ENCODE measurements at regions not wholly inside any gene's neighbourhood (a gene's known extent, or its start where the extent isn't known, plus 50 kb on each side); places are given as distances from the start of the nearest gene placed in this dataset.

GRCh38 chr14:40346275-40346674 lies 914.0 kb upstream of the FBXO33 start:
- TF ChIP-seq, protein P1, sequence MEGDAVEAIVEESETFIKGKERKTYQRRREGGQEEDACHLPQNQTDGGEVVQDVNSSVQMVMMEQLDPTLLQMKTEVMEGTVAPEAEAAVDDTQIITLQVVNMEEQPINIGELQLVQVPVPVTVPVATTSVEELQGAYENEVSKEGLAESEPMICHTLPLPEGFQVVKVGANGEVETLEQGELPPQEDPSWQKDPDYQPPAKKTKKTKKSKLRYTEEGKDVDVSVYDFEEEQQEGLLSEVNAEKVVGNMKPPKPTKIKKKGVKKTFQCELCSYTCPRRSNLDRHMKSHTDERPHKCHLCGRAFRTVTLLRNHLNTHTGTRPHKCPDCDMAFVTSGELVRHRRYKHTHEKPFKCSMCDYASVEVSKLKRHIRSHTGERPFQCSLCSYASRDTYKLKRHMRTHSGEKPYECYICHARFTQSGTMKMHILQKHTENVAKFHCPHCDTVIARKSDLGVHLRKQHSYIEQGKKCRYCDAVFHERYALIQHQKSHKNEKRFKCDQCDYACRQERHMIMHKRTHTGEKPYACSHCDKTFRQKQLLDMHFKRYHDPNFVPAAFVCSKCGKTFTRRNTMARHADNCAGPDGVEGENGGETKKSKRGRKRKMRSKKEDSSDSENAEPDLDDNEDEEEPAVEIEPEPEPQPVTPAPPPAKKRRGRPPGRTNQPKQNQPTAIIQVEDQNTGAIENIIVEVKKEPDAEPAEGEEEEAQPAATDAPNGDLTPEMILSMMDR (IDR thresholded peaks at IDR 0.05 in 2 of 3, conservative IDR thresholded peaks at IDR 0.05 in 1 of 3; ENCODE audit: borderline replicate concordance in 1 of 3, insufficient read depth in 1 of 3, low read depth in 2 of 3, low read length in 2 of 3) = no peak
- TF ChIP-seq ZFX (IDR thresholded peaks at IDR 0.05) (no peak), JUND (IDR thresholded peaks at IDR 0.05) (no peak), POLR2A (IDR thresholded peaks at IDR 0.05; ENCODE audit: borderline replicate concordance, extremely low read depth, insufficient read depth, insufficient read length) (no peak), REST (IDR thresholded peaks at IDR 0.05; ENCODE audit: low read depth) (no peak), YY1 (IDR thresholded peaks at IDR 0.05; ENCODE audit: extremely low read depth, insufficient replicate concordance, low read depth, low read length) (no peak), EGR1 (IDR thresholded peaks at IDR 0.05; ENCODE audit: low read depth) (no peak), CEBPB (IDR thresholded peaks at IDR 0.05; ENCODE audit: low read depth) (no peak)
- TF ChIP-seq, protein P2, sequence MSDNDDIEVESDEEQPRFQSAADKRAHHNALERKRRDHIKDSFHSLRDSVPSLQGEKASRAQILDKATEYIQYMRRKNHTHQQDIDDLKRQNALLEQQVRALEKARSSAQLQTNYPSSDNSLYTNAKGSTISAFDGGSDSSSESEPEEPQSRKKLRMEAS (IDR thresholded peaks at IDR 0.05) = no peak
